LNCaP clone FGC (cell line): ENCODE measurements at regions not wholly inside any gene's neighbourhood (a gene's known extent, or its start where the extent isn't known, plus 50 kb on each side); places are given as distances from the start of the nearest gene placed in this dataset.

Experiments used
- DNase-seq: peaks from one replicate; pipeline ENCODE4 v3.0.0-alpha.2; 2011; ENCODE audit warnings: low read depth
- H3K4me3 ChIP-seq: 2 replicates; pipeline ENCODE4 v1.5.1; 2011; ENCODE audit warnings: mild to moderate bottlenecking, low read depth, low read length, control low read depth
- CTCF ChIP-seq: IDR thresholded peaks from 2 replicates; pipeline ENCODE4 v1.5.1; 2012; ENCODE audit warnings: mild to moderate bottlenecking; ENCODE audit not compliant: control insufficient read depth, insufficient read depth; ENCODE audit errors: extremely low read depth

- TF ChIP-seq CTCF, result no peak
- DNase-seq, result no peak
- H3K4me3 ChIP-seq, result no peak overlapping the region
Measured at GRCh38 chr11:114918286-114918685, 240.0 kb downstream of the NXPE2 start.

- TF ChIP-seq CTCF, result no peak
- H3K4me3 ChIP-seq, result no peak overlapping the region
- DNase-seq, result no peak
Measured at GRCh38 chr11:114921697-114922096, 243.4 kb downstream of the NXPE2 start.

- no peak overlapping the region for H3K4me3 ChIP-seq
- no peak for DNase-seq
- no peak for TF ChIP-seq CTCF
Measured at GRCh38 chr11:114924042-114924441, 245.7 kb downstream of the NXPE2 start.

GRCh38 chr11:114925591-114925990, 247.3 kb downstream of the NXPE2 start:
- no peak for TF ChIP-seq CTCF
- H3K4me3 ChIP-seq, result no peak overlapping the region
- DNase-seq, result no peak

- TF ChIP-seq CTCF, result no peak
- no peak overlapping the region for H3K4me3 ChIP-seq
- DNase-seq, result no peak
Measured at GRCh38 chr11:114928260-114928870, 250.0 kb downstream of the NXPE2 start.

- no peak overlapping the region for H3K4me3 ChIP-seq
- DNase-seq, result no peak
- TF ChIP-seq CTCF, result no peak
Measured at GRCh38 chr11:114929351-114930000, 251.1 kb downstream of the NXPE2 start.

- no peak for DNase-seq
- H3K4me3 ChIP-seq, result no peak overlapping the region
- TF ChIP-seq CTCF, result no peak
Measured at GRCh38 chr11:114938799-114939198, 260.5 kb downstream of the NXPE2 start.
